ENCODE measurements at regions not wholly inside any gene's neighbourhood (a gene's known extent, or its start where the extent isn't known, plus 50 kb on each side); places are given as distances from the start of the nearest gene placed in this dataset.

DNA sequence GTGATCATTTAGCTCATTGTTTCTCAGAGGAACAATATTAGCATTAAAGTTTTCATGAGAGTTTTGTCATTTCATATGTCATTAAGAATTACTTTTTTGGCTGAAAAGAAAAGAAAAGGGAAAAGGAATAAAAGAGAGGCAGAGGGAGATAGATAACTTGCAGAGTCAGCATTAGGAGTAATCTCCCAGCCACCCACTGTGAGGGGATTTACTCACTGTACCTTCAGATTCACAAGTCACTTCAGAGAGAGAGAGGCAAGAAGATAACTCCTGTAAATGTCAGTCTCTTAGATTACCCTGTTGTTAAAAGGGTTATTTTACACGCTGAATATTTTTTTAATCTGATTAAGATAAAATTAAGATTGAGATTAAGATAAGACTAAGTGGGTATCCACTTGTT, 125.2 kb downstream of the POU4F1 start:
- no peak for DNase-seq (ENCODE audit: low read depth)
- H3K4me3 ChIP-seq (ENCODE audit: low read length) = no peak overlapping the region
- no peaks in the 10 kb centered on the region for H3K36me3 ChIP-seq (ENCODE audit: control insufficient read depth, insufficient read depth, low read length, severe bottlenecking)
- no peaks in the 10 kb centered on the region for H3K4me1 ChIP-seq (ENCODE audit: control insufficient read depth, insufficient read depth, low read length)
- H3K9ac ChIP-seq (ENCODE audit: low read length) = no peak overlapping the region
- H3K27me3 ChIP-seq (replicated peaks; ENCODE audit: control insufficient read depth, insufficient read depth, low read length) = no peaks in the 10 kb centered on the region
- H3K9me3 ChIP-seq (ENCODE audit: control insufficient read depth, low read length) = no peaks in the 10 kb centered on the region

DNA sequence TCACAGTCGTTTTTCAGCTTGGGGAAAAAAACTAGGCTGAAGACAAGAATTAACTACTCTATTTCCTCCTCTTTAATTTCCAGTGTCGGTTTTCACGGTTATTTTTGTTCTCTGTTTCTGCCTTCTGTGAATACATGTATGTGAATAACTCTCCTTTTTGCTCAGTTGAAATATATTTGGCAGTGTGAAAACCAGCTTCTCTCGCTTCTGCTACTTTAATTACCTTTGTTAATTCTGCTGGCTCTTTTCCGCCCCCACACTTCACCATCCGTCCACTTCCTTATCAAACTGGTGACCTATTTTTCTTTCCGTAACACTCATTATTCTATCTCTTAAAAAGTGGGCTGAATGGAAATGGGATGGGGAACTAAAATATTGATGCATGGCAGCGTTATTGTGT, 126.4 kb downstream of the POU4F1 start:
- Histone ChIP-seq H3K9me3 (ENCODE audit: control insufficient read depth, low read length) (no peaks in the 10 kb centered on the region), H3K9ac (ENCODE audit: low read length) (no peak overlapping the region), H3K4me3 (ENCODE audit: low read length) (no peak overlapping the region), H3K4me1 (ENCODE audit: control insufficient read depth, insufficient read depth, low read length) (no peaks in the 10 kb centered on the region), H3K27me3 (replicated peaks; ENCODE audit: control insufficient read depth, insufficient read depth, low read length) (no peaks in the 10 kb centered on the region), H3K36me3 (ENCODE audit: control insufficient read depth, insufficient read depth, low read length, severe bottlenecking) (no peaks in the 10 kb centered on the region)
- no peak for DNase-seq (ENCODE audit: low read depth)

DNA sequence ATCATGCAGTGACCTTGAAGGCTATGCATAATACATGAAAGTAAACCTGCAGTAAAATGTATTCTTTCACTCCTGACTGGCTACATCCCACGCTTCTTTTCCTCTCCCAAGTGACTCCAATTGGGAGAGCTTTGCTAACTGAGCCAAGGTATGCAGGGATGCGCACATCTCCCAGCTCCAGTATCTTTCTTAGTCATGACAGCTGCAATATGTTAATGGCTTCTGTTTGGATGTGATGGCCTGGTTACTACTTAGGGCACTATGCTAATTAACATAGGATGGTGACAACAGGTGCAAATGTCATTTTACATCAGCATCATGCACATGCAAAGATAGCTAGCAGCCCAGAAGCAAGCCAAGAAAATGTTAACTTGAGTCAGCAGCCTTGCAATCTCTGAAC, 134.7 kb downstream of the POU4F1 start:
- H3K4me3 ChIP-seq (ENCODE audit: low read length) = no peak overlapping the region
- H3K4me1 ChIP-seq (ENCODE audit: control insufficient read depth, insufficient read depth, low read length) = no peaks in the 10 kb centered on the region
- H3K27me3 ChIP-seq (replicated peaks; ENCODE audit: control insufficient read depth, insufficient read depth, low read length) = peaks cover 3% of the 10 kb centered on the region
- H3K9me3 ChIP-seq (ENCODE audit: control insufficient read depth, low read length) = no peaks in the 10 kb centered on the region
- H3K9ac ChIP-seq (ENCODE audit: low read length) = no peak overlapping the region
- no peak for DNase-seq (ENCODE audit: low read depth)
- no peaks in the 10 kb centered on the region for H3K36me3 ChIP-seq (ENCODE audit: control insufficient read depth, insufficient read depth, low read length, severe bottlenecking)

DNA sequence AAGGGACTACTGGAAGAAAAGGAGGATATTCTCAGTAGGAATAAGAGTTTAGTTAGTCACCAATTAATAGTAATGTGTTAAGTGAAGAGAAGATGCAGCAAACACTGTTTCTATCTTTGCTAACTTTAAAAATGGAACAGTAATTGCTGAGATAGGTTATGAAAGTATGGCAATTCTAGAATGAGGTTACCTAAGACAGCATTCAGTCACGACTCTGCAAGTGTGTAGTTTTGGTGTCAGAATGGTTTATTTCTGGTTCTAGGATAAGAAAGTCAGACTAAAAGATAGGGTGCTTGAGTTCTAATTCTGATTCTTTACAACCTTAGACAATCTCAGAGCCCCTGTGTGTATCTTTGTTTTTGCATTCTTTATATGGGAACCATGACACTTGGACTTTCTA, 138.1 kb downstream of the POU4F1 start:
- H3K36me3 ChIP-seq (ENCODE audit: control insufficient read depth, insufficient read depth, low read length, severe bottlenecking) = no peaks in the 10 kb centered on the region
- H3K4me1 ChIP-seq (ENCODE audit: control insufficient read depth, insufficient read depth, low read length) = no peaks in the 10 kb centered on the region
- no peak overlapping the region for H3K9ac ChIP-seq (ENCODE audit: low read length)
- no peak for DNase-seq (ENCODE audit: low read depth)
- no peaks in the 10 kb centered on the region for H3K9me3 ChIP-seq (ENCODE audit: control insufficient read depth, low read length)
- H3K27me3 ChIP-seq (replicated peaks; ENCODE audit: control insufficient read depth, insufficient read depth, low read length) = no peaks in the 10 kb centered on the region
- no peak overlapping the region for H3K4me3 ChIP-seq (ENCODE audit: low read length)

DNA sequence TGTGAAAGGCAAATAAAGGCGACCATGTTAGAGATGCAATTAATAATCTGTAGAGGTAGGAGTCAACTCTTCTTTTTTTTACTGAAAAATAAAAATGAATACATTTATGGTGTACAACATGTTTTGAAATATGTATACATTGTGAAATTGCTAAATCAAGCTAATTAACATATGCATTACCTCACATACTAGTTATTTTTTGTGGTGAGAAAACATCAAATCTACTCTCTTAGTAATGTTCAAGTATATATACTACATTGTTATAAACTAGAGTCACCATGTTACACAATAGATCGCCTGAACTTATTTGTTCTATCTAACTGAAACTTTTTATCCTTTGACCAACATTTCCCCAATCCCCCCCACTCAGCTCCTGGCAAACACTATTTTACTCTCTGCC, 143.2 kb downstream of the POU4F1 start:
- no peak overlapping the region for H3K4me3 ChIP-seq (ENCODE audit: low read length)
- no peak for DNase-seq (ENCODE audit: low read depth)
- no peaks in the 10 kb centered on the region for H3K36me3 ChIP-seq (ENCODE audit: control insufficient read depth, insufficient read depth, low read length, severe bottlenecking)
- H3K9me3 ChIP-seq (ENCODE audit: control insufficient read depth, low read length) = no peaks in the 10 kb centered on the region
- H3K9ac ChIP-seq (ENCODE audit: low read length) = no peak overlapping the region
- no peaks in the 10 kb centered on the region for H3K27me3 ChIP-seq (replicated peaks; ENCODE audit: control insufficient read depth, insufficient read depth, low read length)
- H3K4me1 ChIP-seq (ENCODE audit: control insufficient read depth, insufficient read depth, low read length) = no peaks in the 10 kb centered on the region

DNA sequence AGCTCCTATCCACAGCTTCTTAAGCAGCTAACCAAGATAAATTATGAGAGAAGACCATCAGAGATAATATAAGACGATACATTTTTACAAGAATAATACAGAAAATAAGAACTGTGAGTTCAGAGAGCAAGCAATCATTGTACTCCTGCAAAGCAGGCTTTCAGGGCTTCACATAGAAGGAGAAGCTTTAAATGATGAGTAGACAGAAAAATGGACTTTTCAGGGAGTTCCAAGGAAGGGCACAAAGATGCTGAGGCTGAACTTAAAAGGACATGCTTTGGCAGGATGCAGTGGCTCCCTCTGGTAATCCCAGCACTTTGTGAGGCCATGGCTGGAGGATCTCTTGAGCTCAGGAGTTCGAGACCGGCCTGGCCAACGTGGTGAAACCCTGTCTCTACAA, 159.5 kb downstream of the POU4F1 start:
- H3K36me3 ChIP-seq (ENCODE audit: control insufficient read depth, insufficient read depth, low read length, severe bottlenecking) = no peaks in the 10 kb centered on the region
- no peak overlapping the region for H3K4me3 ChIP-seq (ENCODE audit: low read length)
- H3K9me3 ChIP-seq (ENCODE audit: control insufficient read depth, low read length) = no peaks in the 10 kb centered on the region
- no peak overlapping the region for H3K9ac ChIP-seq (ENCODE audit: low read length)
- peaks cover 5% of the 10 kb centered on the region for H3K4me1 ChIP-seq (ENCODE audit: control insufficient read depth, insufficient read depth, low read length)
- DNase-seq (ENCODE audit: low read depth) = no peak
- no peaks in the 10 kb centered on the region for H3K27me3 ChIP-seq (replicated peaks; ENCODE audit: control insufficient read depth, insufficient read depth, low read length)

DNA sequence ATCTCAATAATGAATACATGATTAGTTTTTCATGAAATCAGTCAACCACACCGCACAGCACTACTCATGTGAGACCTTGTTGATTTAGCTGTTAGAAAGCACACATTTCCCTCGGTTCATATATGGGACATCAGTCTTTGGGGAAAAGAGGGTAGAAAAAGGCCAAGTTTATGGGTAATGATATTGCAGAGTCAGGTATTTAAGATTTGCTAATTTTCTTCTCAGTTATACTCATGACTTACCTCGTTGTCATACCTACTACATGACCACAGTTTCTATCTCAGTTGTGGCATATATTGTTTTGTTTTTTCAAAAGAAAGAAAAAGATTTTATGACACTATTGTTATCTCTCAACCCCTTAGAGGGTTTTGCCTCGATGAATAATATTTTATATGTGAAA, 165.6 kb downstream of the POU4F1 start:
- Histone ChIP-seq H3K4me1 (ENCODE audit: control insufficient read depth, insufficient read depth, low read length) (peaks cover 5% of the 10 kb centered on the region), H3K27me3 (replicated peaks; ENCODE audit: control insufficient read depth, insufficient read depth, low read length) (no peaks in the 10 kb centered on the region), H3K36me3 (ENCODE audit: control insufficient read depth, insufficient read depth, low read length, severe bottlenecking) (no peaks in the 10 kb centered on the region), H3K9me3 (ENCODE audit: control insufficient read depth, low read length) (no peaks in the 10 kb centered on the region), H3K9ac (ENCODE audit: low read length) (no peak overlapping the region), H3K4me3 (ENCODE audit: low read length) (no peak overlapping the region)
- no peak for DNase-seq (ENCODE audit: low read depth)

DNA sequence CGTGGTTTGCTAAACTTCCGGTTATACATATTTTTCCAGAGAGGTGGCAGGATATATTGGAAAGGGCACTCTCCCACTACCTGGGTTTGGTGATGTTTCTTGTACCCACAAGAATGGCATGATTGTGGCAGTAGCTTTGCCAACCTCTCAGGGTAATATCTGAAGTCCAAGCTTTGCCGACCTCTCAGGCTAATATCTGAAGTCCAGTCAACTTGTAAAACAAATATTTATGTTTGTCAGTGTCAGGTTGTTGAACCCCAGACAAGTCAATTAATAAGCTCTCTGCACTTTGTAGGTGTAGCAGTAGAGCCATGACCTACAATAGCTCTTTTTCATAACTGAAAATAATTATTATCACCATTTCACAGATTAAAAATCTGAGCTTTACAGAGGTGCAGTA, 167.0 kb downstream of the POU4F1 start:
- DNase-seq (ENCODE audit: low read depth) = no peak
- Histone ChIP-seq H3K27me3 (replicated peaks; ENCODE audit: control insufficient read depth, insufficient read depth, low read length) (no peaks in the 10 kb centered on the region), H3K4me3 (ENCODE audit: low read length) (no peak overlapping the region), H3K4me1 (ENCODE audit: control insufficient read depth, insufficient read depth, low read length) (peaks cover 5% of the 10 kb centered on the region), H3K9ac (ENCODE audit: low read length) (no peak overlapping the region), H3K36me3 (ENCODE audit: control insufficient read depth, insufficient read depth, low read length, severe bottlenecking) (no peaks in the 10 kb centered on the region), H3K9me3 (ENCODE audit: control insufficient read depth, low read length) (no peaks in the 10 kb centered on the region)

DNA sequence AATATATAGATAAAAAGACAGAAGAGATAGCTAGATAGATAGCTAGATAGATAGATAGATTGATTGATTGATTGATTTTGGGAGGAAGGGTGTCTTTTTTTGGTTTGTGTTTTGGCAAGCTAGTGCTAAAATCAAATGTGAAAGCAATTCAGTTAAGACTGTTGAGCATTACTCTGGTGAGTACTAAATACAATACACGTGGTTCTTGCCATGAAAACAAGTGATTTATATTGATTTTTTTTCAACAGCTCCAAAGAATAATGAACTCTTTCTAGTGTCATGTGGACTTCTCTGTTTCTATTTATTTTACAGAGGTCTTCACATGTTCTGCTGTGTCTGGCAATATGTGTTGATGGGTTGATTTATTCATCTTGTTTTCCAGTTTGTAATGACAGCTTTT, 172.0 kb downstream of the POU4F1 start:
- DNase-seq (ENCODE audit: low read depth) = no peak
- Histone ChIP-seq H3K9ac (ENCODE audit: low read length) (no peak overlapping the region), H3K27me3 (replicated peaks; ENCODE audit: control insufficient read depth, insufficient read depth, low read length) (no peaks in the 10 kb centered on the region), H3K4me3 (ENCODE audit: low read length) (no peak overlapping the region), H3K36me3 (ENCODE audit: control insufficient read depth, insufficient read depth, low read length, severe bottlenecking) (no peaks in the 10 kb centered on the region), H3K9me3 (ENCODE audit: control insufficient read depth, low read length) (no peaks in the 10 kb centered on the region), H3K4me1 (ENCODE audit: control insufficient read depth, insufficient read depth, low read length) (no peaks in the 10 kb centered on the region)

DNA sequence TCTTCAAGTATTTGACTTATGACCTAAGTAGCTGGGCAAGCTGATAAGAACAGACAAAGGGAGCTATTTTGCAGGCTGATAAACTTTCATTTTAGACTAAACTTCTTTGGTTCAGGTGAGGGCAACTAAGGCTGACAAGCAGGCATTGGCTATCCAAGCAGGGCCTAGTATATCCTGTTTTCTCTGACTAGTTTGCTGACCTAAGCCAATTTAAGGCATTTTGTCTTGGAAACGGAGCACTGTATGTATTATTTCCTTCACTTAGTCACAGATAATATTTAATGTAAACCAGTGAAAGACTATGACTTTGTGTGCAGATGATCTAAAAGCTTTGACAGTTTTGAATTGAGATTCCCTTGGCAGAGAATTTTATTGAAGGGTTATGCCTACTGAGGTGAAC, 172.5 kb downstream of the POU4F1 start:
- Histone ChIP-seq H3K36me3 (ENCODE audit: control insufficient read depth, insufficient read depth, low read length, severe bottlenecking) (no peaks in the 10 kb centered on the region), H3K27me3 (replicated peaks; ENCODE audit: control insufficient read depth, insufficient read depth, low read length) (no peaks in the 10 kb centered on the region), H3K9ac (ENCODE audit: low read length) (no peak overlapping the region), H3K4me1 (ENCODE audit: control insufficient read depth, insufficient read depth, low read length) (no peaks in the 10 kb centered on the region), H3K4me3 (ENCODE audit: low read length) (no peak overlapping the region), H3K9me3 (ENCODE audit: control insufficient read depth, low read length) (no peaks in the 10 kb centered on the region)
- DNase-seq (ENCODE audit: low read depth) = no peak

DNA sequence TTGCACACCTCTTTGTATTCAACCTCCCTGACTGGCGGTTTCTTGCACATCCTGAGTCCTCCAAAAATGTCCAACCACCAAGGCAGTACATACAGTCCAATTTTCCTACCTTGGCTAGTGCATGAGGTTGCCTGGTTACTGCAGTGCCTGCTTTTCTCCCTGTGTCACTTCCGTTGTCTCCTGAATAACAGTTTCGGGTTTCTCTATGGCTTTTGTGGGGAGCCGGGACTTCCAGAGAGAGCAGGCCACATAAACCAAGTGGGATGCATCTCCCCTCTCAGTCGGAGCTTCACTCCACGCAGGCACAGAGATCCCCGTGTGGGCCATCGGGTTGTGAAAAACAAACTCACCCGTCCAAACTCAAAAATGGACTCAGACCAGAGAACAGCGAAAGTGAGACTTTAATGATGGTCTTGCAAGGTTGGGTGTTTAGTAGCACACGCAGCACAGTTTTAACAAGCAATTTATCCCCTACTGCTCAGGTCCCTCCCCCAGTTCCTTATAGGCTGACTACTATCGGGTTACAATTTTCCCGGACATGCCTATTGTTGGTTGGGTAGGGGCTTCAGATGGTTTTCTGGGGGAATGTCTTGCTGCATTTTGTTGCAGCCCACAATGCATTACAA, 173.1 kb downstream of the POU4F1 start:
- no peaks in the 10 kb centered on the region for H3K27me3 ChIP-seq (replicated peaks; ENCODE audit: control insufficient read depth, insufficient read depth, low read length)
- no peaks in the 10 kb centered on the region for H3K4me1 ChIP-seq (ENCODE audit: control insufficient read depth, insufficient read depth, low read length)
- H3K9ac ChIP-seq (ENCODE audit: low read length) = no peak overlapping the region
- DNase-seq (ENCODE audit: low read depth) = no peak
- H3K36me3 ChIP-seq (ENCODE audit: control insufficient read depth, insufficient read depth, low read length, severe bottlenecking) = no peaks in the 10 kb centered on the region
- H3K9me3 ChIP-seq (ENCODE audit: control insufficient read depth, low read length) = no peaks in the 10 kb centered on the region
- H3K4me3 ChIP-seq (ENCODE audit: low read length) = no peak overlapping the region

DNA sequence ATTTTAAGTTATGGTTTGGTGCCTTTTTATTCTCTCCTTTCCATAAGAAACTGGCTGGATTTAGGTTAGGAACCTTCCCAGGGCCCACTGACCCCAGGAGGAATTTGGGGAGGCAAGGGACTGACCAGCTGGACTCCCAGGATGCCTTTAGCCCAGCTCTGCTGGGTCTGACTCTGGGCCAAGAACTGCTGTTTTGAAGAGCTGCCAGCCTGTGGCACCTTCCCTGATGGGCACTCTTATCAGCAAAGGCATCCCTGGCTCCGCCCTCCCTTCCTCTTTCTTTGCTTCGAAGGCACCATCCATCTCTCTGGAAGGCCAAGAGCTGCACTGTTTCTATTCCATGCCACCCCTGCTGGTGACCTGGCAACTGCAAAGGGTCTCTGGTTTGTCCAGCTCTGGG, 174.7 kb downstream of the POU4F1 start:
- H3K36me3 ChIP-seq (ENCODE audit: control insufficient read depth, insufficient read depth, low read length, severe bottlenecking) = no peaks in the 10 kb centered on the region
- no peak overlapping the region for H3K9ac ChIP-seq (ENCODE audit: low read length)
- no peaks in the 10 kb centered on the region for H3K4me1 ChIP-seq (ENCODE audit: control insufficient read depth, insufficient read depth, low read length)
- no peak overlapping the region for H3K4me3 ChIP-seq (ENCODE audit: low read length)
- H3K27me3 ChIP-seq (replicated peaks; ENCODE audit: control insufficient read depth, insufficient read depth, low read length) = no peaks in the 10 kb centered on the region
- no peak for DNase-seq (ENCODE audit: low read depth)
- H3K9me3 ChIP-seq (ENCODE audit: control insufficient read depth, low read length) = no peaks in the 10 kb centered on the region
